ENCODE measurements at regions not wholly inside any gene's neighbourhood (a gene's known extent, or its start where the extent isn't known, plus 50 kb on each side); places are given as distances from the start of the nearest gene placed in this dataset.

- TF ChIP-seq, protein P1, sequence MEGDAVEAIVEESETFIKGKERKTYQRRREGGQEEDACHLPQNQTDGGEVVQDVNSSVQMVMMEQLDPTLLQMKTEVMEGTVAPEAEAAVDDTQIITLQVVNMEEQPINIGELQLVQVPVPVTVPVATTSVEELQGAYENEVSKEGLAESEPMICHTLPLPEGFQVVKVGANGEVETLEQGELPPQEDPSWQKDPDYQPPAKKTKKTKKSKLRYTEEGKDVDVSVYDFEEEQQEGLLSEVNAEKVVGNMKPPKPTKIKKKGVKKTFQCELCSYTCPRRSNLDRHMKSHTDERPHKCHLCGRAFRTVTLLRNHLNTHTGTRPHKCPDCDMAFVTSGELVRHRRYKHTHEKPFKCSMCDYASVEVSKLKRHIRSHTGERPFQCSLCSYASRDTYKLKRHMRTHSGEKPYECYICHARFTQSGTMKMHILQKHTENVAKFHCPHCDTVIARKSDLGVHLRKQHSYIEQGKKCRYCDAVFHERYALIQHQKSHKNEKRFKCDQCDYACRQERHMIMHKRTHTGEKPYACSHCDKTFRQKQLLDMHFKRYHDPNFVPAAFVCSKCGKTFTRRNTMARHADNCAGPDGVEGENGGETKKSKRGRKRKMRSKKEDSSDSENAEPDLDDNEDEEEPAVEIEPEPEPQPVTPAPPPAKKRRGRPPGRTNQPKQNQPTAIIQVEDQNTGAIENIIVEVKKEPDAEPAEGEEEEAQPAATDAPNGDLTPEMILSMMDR (IDR thresholded peaks at IDR 0.05): no peak
- TF ChIP-seq POLR2A (IDR thresholded peaks at IDR 0.05): no peak
These were observed 396.4 kb downstream of the TMEM232 start for GRCh38 chr5:110329955-110330525.
